ENCODE measurements at regions not wholly inside any gene's neighbourhood (a gene's known extent, or its start where the extent isn't known, plus 50 kb on each side); places are given as distances from the start of the nearest gene placed in this dataset.

DNA sequence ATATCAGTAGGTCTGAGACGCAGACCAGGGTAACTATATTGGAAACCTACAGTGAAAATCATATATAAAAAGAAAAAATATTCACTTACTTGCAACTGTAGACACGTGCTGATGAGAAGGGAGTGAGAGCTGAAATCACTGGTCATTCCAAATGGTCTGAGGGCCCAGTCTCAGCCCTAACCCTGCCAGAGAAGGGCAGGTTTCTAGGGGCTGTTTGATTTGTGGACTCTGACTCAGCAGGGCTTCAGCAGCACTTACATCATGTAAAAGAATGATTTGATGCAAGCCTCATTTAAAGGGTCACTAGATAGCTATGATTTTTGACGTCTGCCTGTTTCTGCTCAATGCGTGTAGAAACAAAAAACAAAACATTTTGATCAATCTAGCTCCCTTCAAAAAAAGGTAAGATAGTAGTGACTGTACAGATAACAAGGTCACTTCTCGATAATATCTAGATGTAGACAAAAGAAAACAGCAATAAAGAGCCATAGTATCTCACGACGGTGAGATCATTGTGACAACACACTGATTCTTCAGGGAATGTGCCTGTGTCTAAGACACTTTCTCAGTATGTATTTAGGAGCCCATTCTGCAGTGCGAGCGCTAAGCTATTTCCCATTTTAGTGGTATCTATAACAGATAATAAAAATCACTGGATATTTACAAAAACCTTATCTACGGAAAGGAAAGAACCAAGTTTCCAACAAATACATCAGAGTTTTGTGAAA, 307.2 kb downstream of the HIVEP2 start:
- TF ChIP-seq, protein P1, sequence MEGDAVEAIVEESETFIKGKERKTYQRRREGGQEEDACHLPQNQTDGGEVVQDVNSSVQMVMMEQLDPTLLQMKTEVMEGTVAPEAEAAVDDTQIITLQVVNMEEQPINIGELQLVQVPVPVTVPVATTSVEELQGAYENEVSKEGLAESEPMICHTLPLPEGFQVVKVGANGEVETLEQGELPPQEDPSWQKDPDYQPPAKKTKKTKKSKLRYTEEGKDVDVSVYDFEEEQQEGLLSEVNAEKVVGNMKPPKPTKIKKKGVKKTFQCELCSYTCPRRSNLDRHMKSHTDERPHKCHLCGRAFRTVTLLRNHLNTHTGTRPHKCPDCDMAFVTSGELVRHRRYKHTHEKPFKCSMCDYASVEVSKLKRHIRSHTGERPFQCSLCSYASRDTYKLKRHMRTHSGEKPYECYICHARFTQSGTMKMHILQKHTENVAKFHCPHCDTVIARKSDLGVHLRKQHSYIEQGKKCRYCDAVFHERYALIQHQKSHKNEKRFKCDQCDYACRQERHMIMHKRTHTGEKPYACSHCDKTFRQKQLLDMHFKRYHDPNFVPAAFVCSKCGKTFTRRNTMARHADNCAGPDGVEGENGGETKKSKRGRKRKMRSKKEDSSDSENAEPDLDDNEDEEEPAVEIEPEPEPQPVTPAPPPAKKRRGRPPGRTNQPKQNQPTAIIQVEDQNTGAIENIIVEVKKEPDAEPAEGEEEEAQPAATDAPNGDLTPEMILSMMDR (IDR thresholded peaks at IDR 0.05), result no peak
- TF ChIP-seq EP300 (IDR thresholded peaks at IDR 0.05) (no peak), POLR2AphosphoS5 (IDR thresholded peaks at IDR 0.05) (no peak)
